GM12892 (cell line): ENCODE measurements at regions not wholly inside any gene's neighbourhood (a gene's known extent, or its start where the extent isn't known, plus 50 kb on each side); places are given as distances from the start of the nearest gene placed in this dataset.
"Not testable (repeated sequence)": the region's sequence is repeated elsewhere in the genome, so short reads cannot be mapped to it uniquely, and the experiment has no call there.

Experiments
- POLR2A ChIP-seq: IDR thresholded peaks from 2 replicates; pipeline ENCODE4 v1.6.1; 2011; ENCODE audit warnings: low read depth, low read length, control low read depth
- POLR2AphosphoS5 ChIP-seq: IDR thresholded peaks from 2 replicates; pipeline ENCODE4 v1.6.1; 2011; ENCODE audit warnings: low read depth, low read length, control low read depth
- TAF1 ChIP-seq: IDR thresholded peaks from 2 replicates; pipeline ENCODE4 v1.6.1; 2011; ENCODE audit warnings: low read depth, mild to moderate bottlenecking, control low read depth, low read length, borderline replicate concordance

GRCh38 chr16:72729552-72729951 lies 318.4 kb downstream of the ZFHX3 start:
- TF ChIP-seq POLR2AphosphoS5, POLR2A, TAF1: not testable (repeated sequence)
